ENCODE measurements at regions not wholly inside any gene's neighbourhood (a gene's known extent, or its start where the extent isn't known, plus 50 kb on each side); places are given as distances from the start of the nearest gene placed in this dataset.
A peak's percentile ranks its signal among the peaks of the same experiment; 100 is the strongest.
"Not testable (repeated sequence)": the region's sequence is repeated elsewhere in the genome, so short reads cannot be mapped to it uniquely, and the experiment has no call there.

- DNase-seq (ENCODE audit: low read depth in 4 of 4, low spot score in 3 of 4): no peak
Measured at GRCh38 chr17:16888413-16889087, 83.4 kb downstream of the TNFRSF13B start.

- no peak for DNase-seq (ENCODE audit: low read depth in 4 of 4, low spot score in 3 of 4)
Measured at GRCh38 chr17:16887523-16888095, 84.3 kb downstream of the TNFRSF13B start.

GRCh38 chr17:16886655-16887322 is 85.1 kb downstream of the TNFRSF13B start:
- no peak for DNase-seq (ENCODE audit: low read depth in 4 of 4, low spot score in 3 of 4)

- DNase-seq (ENCODE audit: low read depth in 4 of 4, low spot score in 3 of 4): not testable (repeated sequence)
Measured at GRCh38 chr17:16885204-16885603, 86.7 kb downstream of the TNFRSF13B start.

- DNase-seq (ENCODE audit: low read depth in 4 of 4, low spot score in 3 of 4): not testable (repeated sequence)
Measured at GRCh38 chr17:16882926-16883265, 89.0 kb downstream of the TNFRSF13B start.

- DNase-seq (ENCODE audit: low read depth in 4 of 4, low spot score in 3 of 4): no peak
Measured at GRCh38 chr17:16882243-16882925, 89.5 kb downstream of the TNFRSF13B start.

GRCh38 chr17:16881239-16881924 is 90.5 kb downstream of the TNFRSF13B start:
- DNase-seq (ENCODE audit: low read depth in 4 of 4, low spot score in 3 of 4): no peak

GRCh38 chr17:16880843-16881230 is 91.1 kb downstream of the TNFRSF13B start:
- no peak for DNase-seq (ENCODE audit: low read depth in 4 of 4, low spot score in 3 of 4)

GRCh38 chr17:16880121-16880842 is 91.6 kb downstream of the TNFRSF13B start:
- no peak for DNase-seq (ENCODE audit: low read depth in 4 of 4, low spot score in 3 of 4)

GRCh38 chr17:16879686-16880085 is 92.2 kb downstream of the TNFRSF13B start:
- no peak for DNase-seq (ENCODE audit: low read depth in 4 of 4, low spot score in 3 of 4)

- DNase-seq (ENCODE audit: low read depth in 4 of 4, low spot score in 3 of 4): no peak
Measured at GRCh38 chr17:16878606-16879005, 93.3 kb downstream of the TNFRSF13B start.

GRCh38 chr17:16878084-16878483 is 93.8 kb downstream of the TNFRSF13B start:
- no peak for DNase-seq (ENCODE audit: low read depth in 4 of 4, low spot score in 3 of 4)

- DNase-seq (ENCODE audit: low read depth in 4 of 4, low spot score in 3 of 4): no peak
Measured at GRCh38 chr17:16877099-16877498, 94.8 kb downstream of the TNFRSF13B start.

- no peak for DNase-seq (ENCODE audit: low read depth in 4 of 4, low spot score in 3 of 4)
Measured at GRCh38 chr17:16875662-16876061, 96.3 kb downstream of the TNFRSF13B start.

GRCh38 chr17:16874216-16874615 is 97.7 kb downstream of the TNFRSF13B start:
- not testable (repeated sequence) for DNase-seq (ENCODE audit: low read depth in 4 of 4, low spot score in 3 of 4)

- DNase-seq (ENCODE audit: low read depth in 4 of 4, low spot score in 3 of 4): peak in 1 of 4 donors; percentile 3
Measured at GRCh38 chr17:16873174-16874035, 98.5 kb downstream of the TNFRSF13B start.

- DNase-seq (ENCODE audit: low read depth in 4 of 4, low spot score in 3 of 4): no peak
Measured at GRCh38 chr17:16872351-16873173, 99.4 kb downstream of the TNFRSF13B start.

GRCh38 chr17:16871446-16872190 is 100.3 kb downstream of the TNFRSF13B start:
- not testable (repeated sequence) for DNase-seq (ENCODE audit: low read depth in 4 of 4, low spot score in 3 of 4)

Measured in right renal pelvis (tissue), 4 donors.